GM19240 (cell line): ENCODE measurements at regions not wholly inside any gene's neighbourhood (a gene's known extent, or its start where the extent isn't known, plus 50 kb on each side); places are given as distances from the start of the nearest gene placed in this dataset.
"Not testable (repeated sequence)": the region's sequence is repeated elsewhere in the genome, so short reads cannot be mapped to it uniquely, and the experiment has no call there.

Experiments
- DNase-seq: peaks from one replicate; pipeline ENCODE4 v3.0.0; 2011; ENCODE audit warnings: low spot score; ENCODE audit not compliant: insufficient read length

- no peak for DNase-seq
Observed at GRCh38 chr9:107768224-107768623, 278.7 kb upstream of the KLF4 start.

- no peak for DNase-seq
Observed at GRCh38 chr9:107767711-107768110, 278.1 kb upstream of the KLF4 start.

- not testable (repeated sequence) for DNase-seq
Observed at GRCh38 chr9:107763469-107763868, 273.9 kb upstream of the KLF4 start.

GRCh38 chr9:107761307-107761706 is 271.7 kb upstream of the KLF4 start:
- DNase-seq: no peak

GRCh38 chr9:107760469-107761242 is 271.1 kb upstream of the KLF4 start:
- DNase-seq: no peak

GRCh38 chr9:107759823-107760166 is 270.2 kb upstream of the KLF4 start:
- DNase-seq: no peak

GRCh38 chr9:107759009-107759822 is 269.6 kb upstream of the KLF4 start:
- DNase-seq: no peak

GRCh38 chr9:107756091-107756490 is 266.5 kb upstream of the KLF4 start:
- no peak for DNase-seq

- no peak for DNase-seq
Observed at GRCh38 chr9:107755246-107755645, 265.7 kb upstream of the KLF4 start.

GRCh38 chr9:107751567-107752210 is 262.1 kb upstream of the KLF4 start:
- peak; percentile 27 for DNase-seq

- DNase-seq: no peak
Observed at GRCh38 chr9:107750741-107751566, 261.4 kb upstream of the KLF4 start.

GRCh38 chr9:107749787-107750444 is 260.3 kb upstream of the KLF4 start:
- DNase-seq: no peak

- DNase-seq: no peak
Observed at GRCh38 chr9:107744873-107745272, 255.3 kb upstream of the KLF4 start.

- no peak for DNase-seq
Observed at GRCh38 chr9:107742531-107743309, 253.2 kb upstream of the KLF4 start.

- no peak for DNase-seq
Observed at GRCh38 chr9:107740088-107740980, 250.8 kb upstream of the KLF4 start.

- no peak for DNase-seq
Observed at GRCh38 chr9:107739601-107740082, 250.1 kb upstream of the KLF4 start.

- no peak for DNase-seq
Observed at GRCh38 chr9:107738789-107739188, 249.2 kb upstream of the KLF4 start.

- DNase-seq: no peak
Observed at GRCh38 chr9:107737987-107738743, 248.6 kb upstream of the KLF4 start.
